ENCODE measurements at regions not wholly inside any gene's neighbourhood (a gene's known extent, or its start where the extent isn't known, plus 50 kb on each side); places are given as distances from the start of the nearest gene placed in this dataset.

- TF ChIP-seq CTCF (IDR thresholded peaks at IDR 0.05; ENCODE audit: borderline replicate concordance, control extremely low read depth, extremely low read depth, insufficient read depth, missing control alignments) = no peak
- DNase-seq (ENCODE audit: low spot score) = no peak
- in situ Hi-C loops (cut with MboI; ENCODE audit: low sequenced_read_pairs, unreplicated experiment) = loop anchor here (10.0 kb wide), 1 partner anchor 87 kb away; no protein-coding TSS in a partner anchor
Observed at GRCh38 chr2:64227603-64228125, 83.4 kb upstream of the PELI1 start.

DNA sequence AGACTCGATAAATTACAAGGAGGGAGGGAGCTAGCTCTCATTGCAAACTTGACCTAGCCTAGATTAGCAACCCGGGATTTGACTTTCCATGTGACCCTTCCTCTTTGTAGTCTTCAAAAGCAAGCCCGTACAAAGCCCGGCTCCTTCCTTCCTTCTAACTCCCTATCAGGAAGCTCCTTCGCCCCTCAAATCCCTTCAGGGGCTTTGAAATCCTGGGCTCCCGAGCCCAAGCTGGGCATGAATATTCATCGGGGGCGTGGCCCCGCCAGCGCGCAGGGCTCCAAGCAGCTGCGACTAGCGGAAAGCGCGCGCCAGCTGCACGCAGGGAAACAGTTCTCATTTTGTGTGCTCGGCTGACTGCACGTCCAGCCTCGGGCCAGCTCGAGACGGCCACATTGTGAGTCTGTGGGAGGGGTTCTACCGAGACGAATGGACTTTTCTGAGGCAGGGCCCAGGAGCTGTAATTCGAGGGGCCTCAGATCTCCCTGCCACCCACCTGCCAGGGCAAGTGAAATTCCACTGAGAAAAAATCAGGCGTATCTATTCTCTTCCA is 84.0 kb upstream of the PELI1 start:
- in situ Hi-C loops (cut with MboI; ENCODE audit: low sequenced_read_pairs, unreplicated experiment) = loop anchor here (10.0 kb wide), 1 partner anchor 87 kb away; no protein-coding TSS in a partner anchor
- no peak for TF ChIP-seq CTCF (IDR thresholded peaks at IDR 0.05; ENCODE audit: borderline replicate concordance, control extremely low read depth, extremely low read depth, insufficient read depth, missing control alignments)
- peak; percentile 85 for DNase-seq (ENCODE audit: low spot score)

- in situ Hi-C loops (cut with MboI; ENCODE audit: low sequenced_read_pairs, unreplicated experiment) = loop anchor here (10.0 kb wide), 1 partner anchor 86 kb away; no protein-coding TSS in a partner anchor
- no peak for TF ChIP-seq CTCF (IDR thresholded peaks at IDR 0.05; ENCODE audit: borderline replicate concordance, control extremely low read depth, extremely low read depth, insufficient read depth, missing control alignments)
Observed at GRCh38 chr2:64228918-64229317, 84.7 kb upstream of the PELI1 start.

DNA sequence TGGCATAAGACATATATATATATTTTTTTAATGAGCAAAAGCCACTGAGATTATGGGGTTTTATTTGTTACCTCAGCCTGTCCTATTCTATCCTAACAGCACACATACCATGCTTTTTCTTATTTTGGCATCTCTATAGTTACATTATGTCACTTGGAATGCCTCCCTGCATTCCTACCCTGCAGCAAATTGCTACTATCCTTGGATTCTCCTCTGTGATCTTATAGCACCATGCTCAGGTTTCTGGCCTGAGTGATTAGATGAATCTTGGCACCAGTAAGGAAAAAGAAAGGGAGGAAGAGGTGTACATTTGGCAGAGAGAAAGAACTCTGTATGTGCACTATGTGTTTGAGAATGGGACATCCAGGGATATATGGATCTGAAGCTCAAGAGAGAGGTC is 86.3 kb upstream of the PELI1 start:
- in situ Hi-C loops (cut with MboI; ENCODE audit: low sequenced_read_pairs, unreplicated experiment) = no loop called here
- no peak for TF ChIP-seq CTCF (IDR thresholded peaks at IDR 0.05; ENCODE audit: borderline replicate concordance, control extremely low read depth, extremely low read depth, insufficient read depth, missing control alignments)
- no peak for DNase-seq (ENCODE audit: low spot score)

More at GRCh38 chr2:64228918-64229317, 84.7 kb upstream of the PELI1 start:
- no peak for DNase-seq (ENCODE audit: low spot score)

DNA sequence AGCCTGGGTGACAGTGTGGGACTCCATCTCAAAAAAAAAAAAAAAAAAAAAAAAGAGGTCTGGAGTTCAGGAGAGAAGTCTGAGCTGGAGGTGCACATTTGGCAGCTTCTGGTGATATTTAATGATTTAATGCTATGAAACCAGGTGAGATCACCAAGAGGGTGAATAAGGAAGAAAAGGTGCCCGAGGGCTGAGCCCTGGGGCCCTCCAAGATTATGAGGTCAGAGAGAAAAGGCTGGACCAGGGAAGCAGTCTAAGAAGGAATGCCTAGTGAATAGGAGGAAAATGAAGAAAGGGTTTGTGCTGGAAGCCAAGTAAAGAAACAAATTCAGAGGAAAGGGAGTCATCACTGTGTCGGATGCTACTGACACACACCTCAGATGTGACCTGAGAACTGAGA is 88.0 kb upstream of the PELI1 start:
- no peak for TF ChIP-seq CTCF (IDR thresholded peaks at IDR 0.05; ENCODE audit: borderline replicate concordance, control extremely low read depth, extremely low read depth, insufficient read depth, missing control alignments)
- in situ Hi-C loops (cut with MboI; ENCODE audit: low sequenced_read_pairs, unreplicated experiment) = no loop called here
- DNase-seq (ENCODE audit: low spot score) = no peak

DNA sequence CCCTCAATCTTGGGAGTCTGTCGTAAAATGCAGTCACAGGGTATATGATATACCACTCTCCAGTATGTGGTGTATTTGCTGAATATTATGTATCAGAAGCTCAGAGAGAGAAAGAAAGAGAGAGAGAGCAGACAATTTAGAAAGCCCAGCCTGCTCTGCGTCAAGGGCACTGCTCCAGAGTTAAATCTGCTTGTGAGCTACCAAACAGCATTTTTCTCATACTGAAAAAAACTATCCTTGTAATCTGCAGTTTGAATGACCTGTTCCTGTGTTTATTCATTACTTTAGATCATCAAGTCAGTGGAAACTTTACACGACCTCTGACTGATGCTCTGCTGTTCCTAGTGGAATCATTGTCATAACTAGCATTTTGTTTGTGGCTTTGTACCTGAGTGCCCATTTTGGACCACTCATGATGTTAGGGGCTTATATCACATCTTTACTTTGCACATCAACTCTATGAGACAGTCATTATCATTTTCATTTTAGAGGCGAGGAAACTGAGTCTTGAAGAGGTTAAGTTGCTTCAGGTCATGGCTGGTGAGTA is 89.2 kb upstream of the PELI1 start:
- no peak for DNase-seq (ENCODE audit: low spot score)
- in situ Hi-C loops (cut with MboI; ENCODE audit: low sequenced_read_pairs, unreplicated experiment) = no loop called here
- TF ChIP-seq CTCF (IDR thresholded peaks at IDR 0.05; ENCODE audit: borderline replicate concordance, control extremely low read depth, extremely low read depth, insufficient read depth, missing control alignments) = no peak

All from GM13976 (cell line).